Vagina (tissue), 2 donors: ENCODE measurements at regions not wholly inside any gene's neighbourhood (a gene's known extent, or its start where the extent isn't known, plus 50 kb on each side); places are given as distances from the start of the nearest gene placed in this dataset.
"Not testable (repeated sequence)": the region's sequence is repeated elsewhere in the genome, so short reads cannot be mapped to it uniquely, and the experiment has no call there.

ENCODE experiments used
- DNase-seq, 2 donors: peaks; one replicate each; pipeline ENCODE4 v3.0.0-alpha.2; 2017; ENCODE audit errors: extremely low spot score in 2 of 2
- H3K27ac ChIP-seq: fragments of 200-600 bp; sonication (generic); one replicate; pipeline ENCODE4 v1.5.1; 2019
- H3K27me3 ChIP-seq: fragments of 200-600 bp; sonication (generic); one replicate; pipeline ENCODE4 v1.5.1; 2019
- H3K36me3 ChIP-seq, 2 donors: fragments of 200-600 bp; sonication (generic); one replicate each; pipeline ENCODE4 v1.5.1; 2017 to 2019
- H3K4me1 ChIP-seq: fragments of 200-600 bp; sonication (generic); one replicate; pipeline ENCODE4 v1.5.1; 2019
- H3K4me3 ChIP-seq, 2 donors: fragments of 200-600 bp; sonication (generic); 1 replicate in 1 of 2; 2 replicates in 1 of 2; pipeline ENCODE4 v1.5.1; 2016 to 2019
- H3K9me3 ChIP-seq: fragments of 200-600 bp; sonication (generic); one replicate; pipeline ENCODE4 v1.5.1; 2019
- CTCF ChIP-seq, 3 experiments: fragments of 450-650 bp in 2 of 3; fragments of 200-600 bp in 1 of 3; sonication (generic) in 1 of 3; IDR thresholded peaks; one replicate each; pipeline ENCODE4 v1.5.1; 2017 to 2019; ENCODE audit warnings: antibody characterized with exemption in 3 of 3, mild to moderate bottlenecking in 2 of 3, moderate library complexity in 2 of 3
- POLR2A ChIP-seq, 2 donors: fragments of 450-650 bp; IDR thresholded peaks; one replicate each; pipeline ENCODE4 v1.6.1; 2017; ENCODE audit warnings: antibody characterized with exemption in 2 of 2, mild to moderate bottlenecking in 2 of 2, moderate library complexity in 2 of 2
- POLR2AphosphoS5 ChIP-seq, 2 donors: sonication (generic); formaldehyde crosslinking; IDR thresholded peaks; one replicate each; pipeline ENCODE4 v1.9.0; 2017; ENCODE audit warnings: antibody characterized with exemption in 2 of 2, mild to moderate bottlenecking in 2 of 2, low read depth in 1 of 2; ENCODE audit not compliant: insufficient read depth in 1 of 2
- intact Hi-C: fragments of 100-400 bp; cut with DNase I; formaldehyde crosslinking; loops from one replicate; pipeline ENCODE4 v1.15.1; 2023

GRCh38 chr1:111063595-111063994 lies 76.3 kb downstream of the DRAM2 start:
- Histone ChIP-seq H3K36me3 (no peaks in the 10 kb centered on the region), H3K9me3 (no peaks in the 10 kb centered on the region), H3K27ac (no peak overlapping the region), H3K4me1 (no peaks in the 10 kb centered on the region), H3K4me3 (no peak overlapping the region), H3K27me3 (no peaks in the 10 kb centered on the region)
- intact Hi-C loops: no loop called here
- no peak for DNase-seq
- no peak for TF ChIP-seq POLR2AphosphoS5 (IDR thresholded peaks at IDR 0.05; ENCODE audit: insufficient read depth in 1 of 2, low read depth in 1 of 2)
- TF ChIP-seq CTCF (IDR thresholded peaks at IDR 0.05): no peak
- no peak for TF ChIP-seq POLR2A (IDR thresholded peaks at IDR 0.05)

GRCh38 chr1:111062624-111063023 lies 77.3 kb downstream of the DRAM2 start:
- Histone ChIP-seq H3K27ac (no peak overlapping the region), H3K36me3 (no peaks in the 10 kb centered on the region), H3K9me3 (no peaks in the 10 kb centered on the region), H3K4me1 (no peaks in the 10 kb centered on the region), H3K27me3 (no peaks in the 10 kb centered on the region), H3K4me3 (no peak overlapping the region)
- no peak for DNase-seq
- TF ChIP-seq POLR2AphosphoS5 (IDR thresholded peaks at IDR 0.05; ENCODE audit: insufficient read depth in 1 of 2, low read depth in 1 of 2) (no peak), POLR2A (IDR thresholded peaks at IDR 0.05) (no peak), CTCF (IDR thresholded peaks at IDR 0.05) (no peak)
- intact Hi-C loops: no loop called here

DNA sequence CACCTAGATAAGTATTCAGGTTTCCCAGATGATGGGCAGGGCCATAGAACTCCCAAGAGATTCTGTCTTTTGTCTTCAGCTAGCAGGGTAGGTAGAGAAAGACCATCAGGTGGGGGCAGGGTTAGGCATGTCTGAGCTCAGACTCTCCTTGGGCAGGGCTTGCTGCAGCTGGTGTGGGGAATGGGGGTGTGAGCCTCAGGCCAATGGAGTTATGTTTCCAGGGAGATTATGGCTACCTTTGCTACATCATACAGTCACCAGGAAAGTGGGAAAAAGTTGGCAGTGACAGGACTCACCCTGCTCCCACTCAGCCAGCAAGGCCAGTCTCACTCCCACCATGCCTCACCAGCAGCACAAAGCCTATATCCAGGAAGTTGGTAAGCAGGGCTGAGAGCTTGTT lies 77.8 kb downstream of the DRAM2 start:
- Histone ChIP-seq H3K4me1 (no peaks in the 10 kb centered on the region), H3K9me3 (no peaks in the 10 kb centered on the region), H3K4me3 (no peak overlapping the region), H3K27ac (no peak overlapping the region), H3K27me3 (no peaks in the 10 kb centered on the region), H3K36me3 (no peaks in the 10 kb centered on the region)
- no peak for DNase-seq
- TF ChIP-seq POLR2AphosphoS5 (IDR thresholded peaks at IDR 0.05; ENCODE audit: insufficient read depth in 1 of 2, low read depth in 1 of 2) (no peak), POLR2A (IDR thresholded peaks at IDR 0.05) (no peak), CTCF (IDR thresholded peaks at IDR 0.05) (no peak)
- intact Hi-C loops: no loop called here

- Histone ChIP-seq H3K27me3 (no peaks in the 10 kb centered on the region), H3K4me1 (no peaks in the 10 kb centered on the region), H3K36me3 (no peaks in the 10 kb centered on the region), H3K27ac (no peak overlapping the region), H3K9me3 (no peaks in the 10 kb centered on the region), H3K4me3 (no peak overlapping the region)
- TF ChIP-seq POLR2AphosphoS5 (IDR thresholded peaks at IDR 0.05; ENCODE audit: insufficient read depth in 1 of 2, low read depth in 1 of 2) (no peak), POLR2A (IDR thresholded peaks at IDR 0.05) (no peak), CTCF (IDR thresholded peaks at IDR 0.05) (no peak)
- intact Hi-C loops: no loop called here
- no peak for DNase-seq
Measured at GRCh38 chr1:111054656-111055055, 85.2 kb downstream of the DRAM2 start.

GRCh38 chr1:111052246-111052645 lies 87.6 kb downstream of the DRAM2 start:
- Histone ChIP-seq H3K27me3 (no peaks in the 10 kb centered on the region), H3K4me3 (no peak overlapping the region), H3K36me3 (no peaks in the 10 kb centered on the region), H3K4me1 (no peaks in the 10 kb centered on the region), H3K27ac (no peak overlapping the region), H3K9me3 (no peaks in the 10 kb centered on the region)
- no peak for TF ChIP-seq POLR2A (IDR thresholded peaks at IDR 0.05)
- TF ChIP-seq POLR2AphosphoS5 (IDR thresholded peaks at IDR 0.05; ENCODE audit: insufficient read depth in 1 of 2, low read depth in 1 of 2): no peak
- no peak for TF ChIP-seq CTCF (IDR thresholded peaks at IDR 0.05)
- intact Hi-C loops: no loop called here
- DNase-seq: no peak

DNA sequence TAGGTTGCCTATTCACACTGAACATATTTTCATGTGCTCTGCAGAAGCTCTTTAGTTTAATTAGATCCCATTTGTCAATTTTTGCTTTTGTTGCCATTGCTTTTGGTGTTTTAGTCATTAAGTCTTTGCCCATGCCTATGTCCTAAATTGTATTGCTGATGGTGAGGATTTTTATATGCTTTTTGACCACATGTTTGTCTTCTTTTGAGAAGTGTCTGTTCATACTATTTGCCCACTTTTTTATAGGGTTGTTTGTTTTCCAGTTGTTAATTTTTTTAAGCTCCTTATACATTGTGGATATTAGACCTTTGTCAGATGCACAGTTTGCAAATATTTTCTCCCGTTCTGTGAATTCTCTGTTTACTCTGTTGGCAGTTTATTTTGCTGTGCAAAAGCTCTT lies 84.5 kb upstream of the LRIF1 start:
- H3K36me3 ChIP-seq, intact Hi-C loops, DNase-seq, H3K4me3 ChIP-seq, H3K4me1 ChIP-seq, H3K27me3 ChIP-seq, H3K27ac ChIP-seq, H3K9me3 ChIP-seq: not testable (repeated sequence)
